GM11168 (cell line): ENCODE measurements at regions not wholly inside any gene's neighbourhood (a gene's known extent, or its start where the extent isn't known, plus 50 kb on each side); places are given as distances from the start of the nearest gene placed in this dataset.

Experiments
- in situ Hi-C: fragments of 300-500 bp; cut with MboI; formaldehyde crosslinking; loops from one replicate; pipeline ENCODE4 v1.12.0; 2022; ENCODE audit warnings: low sequenced_read_pairs; ENCODE audit not compliant: unreplicated experiment

- in situ Hi-C loops: loop anchor here (5.0 kb wide), 1 partner anchor 355 kb away; no protein-coding TSS in a partner anchor
These were observed 148.2 kb downstream of the SMIM20 start for GRCh38 chr4:26062215-26062614.

- in situ Hi-C loops: loop anchor here (5.0 kb wide), 1 partner anchor 353 kb away; no protein-coding TSS in a partner anchor
These were observed 150.0 kb downstream of the SMIM20 start for GRCh38 chr4:26064009-26064408.

DNA sequence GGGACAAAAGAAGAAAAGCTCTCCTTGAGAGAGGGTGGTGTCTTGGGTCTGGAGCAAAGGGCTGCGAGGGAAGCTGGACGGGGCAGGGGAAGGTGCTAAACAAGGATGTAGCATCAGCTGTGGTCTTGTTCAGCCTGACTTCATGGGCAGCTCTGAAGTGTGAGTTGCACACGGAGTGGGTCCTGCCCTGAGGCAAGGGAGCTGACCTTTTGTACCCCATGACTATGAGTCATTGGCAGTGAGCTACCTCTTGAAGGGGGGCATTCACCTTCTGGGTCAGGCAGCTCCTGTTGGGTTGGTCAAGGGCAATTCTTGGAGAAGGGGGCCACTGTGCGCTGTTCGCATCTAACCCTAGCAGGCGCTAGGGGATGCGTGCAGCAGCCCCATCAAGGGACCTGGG is 151.8 kb downstream of the SMIM20 start:
- in situ Hi-C loops: no loop called here

DNA sequence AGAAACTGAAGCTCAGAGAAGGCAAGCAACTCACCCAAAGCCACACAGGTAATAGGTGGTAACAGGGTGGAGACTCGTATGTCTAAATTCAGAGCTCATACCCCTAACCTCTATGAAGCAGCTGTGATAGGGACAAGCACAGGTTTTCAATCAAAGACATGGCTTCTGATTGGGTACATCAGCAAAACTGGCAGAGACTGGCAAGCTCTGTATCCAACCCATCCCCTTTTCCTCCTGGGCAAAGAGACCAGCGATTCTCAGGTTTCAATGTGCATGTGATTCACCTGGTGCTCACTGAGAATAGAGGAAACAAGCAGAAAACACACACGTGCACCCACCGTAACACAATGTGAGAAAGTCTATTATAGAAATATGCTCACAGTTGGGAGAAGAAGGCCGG is 153.0 kb downstream of the SMIM20 start:
- in situ Hi-C loops: no loop called here

GRCh38 chr4:26069218-26069617 is 155.2 kb downstream of the SMIM20 start:
- in situ Hi-C loops: no loop called here

DNA sequence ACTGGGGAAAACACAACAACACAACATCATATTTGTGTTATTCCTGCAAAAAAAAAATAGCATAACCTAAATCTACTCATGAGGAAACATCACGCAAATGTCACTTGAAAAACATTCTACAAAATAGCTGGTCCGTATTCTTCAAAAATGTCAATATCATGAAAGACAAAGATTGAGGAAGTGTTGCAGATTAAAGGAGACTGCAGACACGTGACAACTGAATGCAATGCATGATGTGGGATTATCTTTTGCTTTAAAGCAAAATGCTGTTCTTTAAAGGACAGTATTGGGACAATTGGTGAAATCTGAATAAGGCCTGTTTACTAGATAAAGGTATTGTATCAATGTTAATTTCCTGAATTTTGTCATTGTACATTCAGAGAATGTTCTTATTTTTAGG is 157.7 kb downstream of the SMIM20 start:
- in situ Hi-C loops: loop anchor here (10.0 kb wide), 1 partner anchor 243 kb away; no protein-coding TSS in a partner anchor

DNA sequence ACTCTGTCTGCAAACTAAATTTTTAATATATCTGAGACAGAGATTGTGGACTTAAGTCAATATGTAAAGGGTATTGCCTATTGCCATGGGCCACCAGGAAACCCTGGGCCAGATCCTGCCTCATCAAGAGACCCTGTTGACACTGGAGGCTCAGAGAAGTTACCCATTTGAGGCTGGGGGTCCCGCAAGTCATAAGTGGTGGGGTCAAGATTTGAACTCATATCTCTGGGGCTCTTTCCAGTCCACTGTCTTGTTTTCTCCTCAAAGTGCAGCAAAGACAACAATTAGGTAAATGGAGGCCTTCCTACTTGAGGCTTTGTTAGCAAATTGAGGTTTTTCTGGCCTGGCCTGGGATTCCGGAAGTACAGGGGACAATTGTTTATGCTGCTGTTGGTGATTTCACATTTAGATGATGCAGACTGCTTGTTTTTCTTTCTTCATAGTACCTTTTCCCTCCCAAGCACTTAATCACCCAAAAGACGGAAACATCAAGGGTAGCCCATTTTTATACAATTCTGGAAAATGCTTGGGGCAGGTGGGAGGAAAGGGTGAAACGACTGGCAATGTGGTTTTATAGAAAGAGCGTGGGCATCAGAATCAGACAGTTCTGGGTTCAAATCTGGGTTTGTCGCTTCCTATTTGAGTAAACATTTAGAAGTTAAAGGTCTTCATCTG is 160.0 kb downstream of the SMIM20 start:
- in situ Hi-C loops: loop anchor here (10.0 kb wide), 1 partner anchor 241 kb away; no protein-coding TSS in a partner anchor

GRCh38 chr4:26074712-26075430 is 160.9 kb downstream of the SMIM20 start:
- in situ Hi-C loops: loop anchor here (10.0 kb wide), 1 partner anchor 240 kb away; no protein-coding TSS in a partner anchor

- in situ Hi-C loops: loop anchor here (10.0 kb wide), 1 partner anchor 239 kb away; no protein-coding TSS in a partner anchor
These were observed 161.6 kb downstream of the SMIM20 start for GRCh38 chr4:26075583-26075982.

GRCh38 chr4:26076000-26076587 is 162.1 kb downstream of the SMIM20 start:
- in situ Hi-C loops: loop anchor here (10.0 kb wide), 1 partner anchor 239 kb away; no protein-coding TSS in a partner anchor

DNA sequence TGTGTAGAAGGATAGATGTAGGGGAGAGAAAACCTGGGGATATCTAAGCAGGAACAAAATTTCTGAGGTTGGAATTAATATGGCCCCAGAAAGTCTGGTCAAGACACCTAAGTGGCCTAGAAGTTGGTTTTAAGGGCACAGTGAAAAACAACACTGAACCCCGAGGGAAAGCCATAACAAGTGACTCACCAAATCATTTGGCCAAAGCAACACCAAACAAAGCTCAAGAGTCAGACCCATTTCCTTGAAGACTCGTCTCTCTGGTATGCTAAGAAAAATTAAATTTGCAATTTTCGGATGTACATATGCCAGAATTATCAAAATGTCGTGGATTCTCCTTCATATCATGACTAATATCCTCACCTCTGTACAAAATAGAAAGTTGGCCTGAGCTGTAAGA is 162.9 kb downstream of the SMIM20 start:
- in situ Hi-C loops: loop anchor here (10.0 kb wide), 1 partner anchor 238 kb away; no protein-coding TSS in a partner anchor

GRCh38 chr4:26077756-26078155 is 163.7 kb downstream of the SMIM20 start:
- in situ Hi-C loops: loop anchor here (10.0 kb wide), 1 partner anchor 237 kb away; no protein-coding TSS in a partner anchor

GRCh38 chr4:26080870-26081628 is 167.0 kb downstream of the SMIM20 start:
- in situ Hi-C loops: loop anchor here (5.0 kb wide), 1 partner anchor 61 kb away; no protein-coding TSS in a partner anchor

- in situ Hi-C loops: loop anchor here (5.0 kb wide), 1 partner anchor 60 kb away; no protein-coding TSS in a partner anchor
These were observed 167.9 kb downstream of the SMIM20 start for GRCh38 chr4:26081795-26082498.

DNA sequence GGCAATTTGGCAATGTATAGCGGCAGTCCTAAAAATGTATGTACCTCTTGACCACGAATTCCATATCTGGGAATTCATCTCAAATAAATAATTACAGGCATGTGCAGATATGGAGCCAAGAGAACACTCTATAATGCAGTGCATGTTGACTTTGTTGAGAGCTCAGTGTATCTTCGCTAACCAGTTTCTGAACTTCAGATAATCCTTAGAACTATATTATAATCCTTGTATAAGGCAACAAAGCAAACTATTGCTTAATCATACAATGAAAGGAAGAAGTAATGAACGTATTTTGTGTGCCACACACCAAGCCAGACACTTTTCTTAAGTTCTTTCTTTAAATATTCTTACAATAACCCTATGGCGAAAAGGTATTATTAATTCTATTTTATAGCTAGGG is 168.5 kb downstream of the SMIM20 start:
- in situ Hi-C loops: loop anchor here (5.0 kb wide), 1 partner anchor 60 kb away; no protein-coding TSS in a partner anchor

- in situ Hi-C loops: loop anchor here (5.0 kb wide), 1 partner anchor 58 kb away; no protein-coding TSS in a partner anchor
These were observed 170.0 kb downstream of the SMIM20 start for GRCh38 chr4:26083987-26084386.

DNA sequence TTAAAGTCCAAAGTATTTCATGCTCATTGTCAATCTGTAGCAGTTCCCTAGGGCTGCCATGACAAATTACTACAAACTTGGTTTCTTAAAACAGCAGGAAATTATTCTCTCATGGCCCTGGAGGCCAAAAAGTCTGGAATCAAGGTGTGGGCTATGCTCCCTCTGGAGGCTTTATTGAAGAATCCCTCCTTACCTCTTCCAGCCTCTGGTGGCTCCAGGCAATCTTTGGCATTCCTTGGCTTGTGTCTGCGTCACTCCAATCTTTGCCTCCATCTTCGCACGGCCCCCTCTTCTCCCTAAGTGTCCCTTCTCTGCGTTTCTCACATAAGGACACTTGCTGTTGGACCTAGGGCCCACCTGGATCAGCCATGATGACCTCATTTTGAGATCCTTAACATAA is 170.4 kb downstream of the SMIM20 start:
- in situ Hi-C loops: loop anchor here (5.0 kb wide), 1 partner anchor 58 kb away; no protein-coding TSS in a partner anchor

DNA sequence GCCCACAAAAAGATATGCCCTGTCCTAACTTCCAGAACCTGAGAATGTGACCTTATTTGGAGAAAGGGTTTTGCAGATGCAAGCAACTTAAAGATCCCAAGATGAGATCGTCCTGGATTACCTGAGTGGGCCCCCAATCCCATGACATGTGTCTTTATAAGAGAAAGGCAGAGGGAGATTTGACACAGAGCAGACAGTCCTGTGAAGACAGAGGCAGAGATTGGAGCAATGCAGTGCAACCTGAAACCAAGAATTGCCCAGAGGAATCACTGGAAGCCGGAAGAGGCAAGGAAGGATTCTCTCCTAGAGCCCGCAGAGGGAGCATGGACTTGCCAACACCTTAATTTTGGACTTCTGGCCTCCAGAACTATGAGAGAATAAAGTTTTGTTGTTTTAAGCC is 171.5 kb downstream of the SMIM20 start:
- in situ Hi-C loops: no loop called here
